ENCODE measurements at regions not wholly inside any gene's neighbourhood (a gene's known extent, or its start where the extent isn't known, plus 50 kb on each side); places are given as distances from the start of the nearest gene placed in this dataset.

DNA sequence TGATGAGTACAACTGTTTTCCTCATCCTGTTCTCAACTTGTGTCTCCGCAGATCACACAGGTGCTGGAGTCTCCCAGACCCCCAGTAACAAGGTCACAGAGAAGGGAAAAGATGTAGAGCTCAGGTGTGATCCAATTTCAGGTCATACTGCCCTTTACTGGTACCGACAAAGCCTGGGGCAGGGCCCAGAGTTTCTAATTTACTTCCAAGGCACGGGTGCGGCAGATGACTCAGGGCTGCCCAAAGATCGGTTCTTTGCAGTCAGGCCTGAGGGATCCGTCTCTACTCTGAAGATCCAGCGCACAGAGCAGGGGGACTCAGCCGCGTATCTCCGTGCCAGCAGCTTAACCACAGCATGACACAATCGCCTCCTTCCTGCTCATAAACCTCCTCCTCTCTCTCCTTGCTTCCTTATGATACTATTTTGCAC, 126.7 kb upstream of the PRSS58 start:
- DNase-seq (ENCODE audit: low spot score in 2 of 2) (no peak), FAIRE-seq (no peak)

DNA sequence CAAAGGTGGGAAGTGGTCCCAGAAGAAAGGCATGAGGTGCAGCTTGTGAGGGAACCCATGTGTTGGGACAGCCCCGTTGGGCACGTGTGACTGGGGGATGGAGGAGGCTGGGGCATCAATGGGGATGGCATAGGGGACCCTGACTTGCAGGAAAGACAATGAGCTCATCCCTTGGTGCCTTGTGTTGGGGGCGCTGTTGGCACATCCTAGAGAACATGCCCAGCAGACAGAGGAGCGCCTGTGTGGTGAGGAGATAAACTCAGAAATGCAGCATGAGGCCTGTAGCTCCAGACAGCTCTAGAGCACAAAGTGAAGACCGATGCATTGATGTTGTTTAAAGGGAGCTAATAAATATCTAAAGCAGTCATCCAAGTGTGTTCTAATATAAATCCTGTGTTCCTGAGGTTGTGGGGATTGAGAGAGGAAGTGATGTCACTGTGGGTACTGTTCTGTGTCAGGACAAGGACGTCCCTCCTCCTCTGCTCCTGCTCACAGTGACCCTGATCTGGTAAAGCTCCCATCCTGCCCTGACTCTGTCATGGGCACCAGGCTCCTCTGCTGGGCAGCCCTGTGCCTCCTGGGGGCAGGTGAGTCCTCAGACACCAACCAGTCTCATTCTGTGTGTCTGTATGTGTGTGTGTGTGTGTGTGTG, 126.1 kb upstream of the PRSS58 start:
- no peak for FAIRE-seq
- DNase-seq (ENCODE audit: low spot score in 2 of 2): no peak

GRCh38 chr7:142381727-142382390, 124.0 kb upstream of the PRSS58 start:
- no peak for FAIRE-seq
- no peak for DNase-seq (ENCODE audit: low spot score in 2 of 2)

GRCh38 chr7:142380069-142380468, 122.2 kb upstream of the PRSS58 start:
- DNase-seq (ENCODE audit: low spot score in 2 of 2): no peak
- FAIRE-seq: no peak

GRCh38 chr7:142379201-142379885, 121.5 kb upstream of the PRSS58 start:
- DNase-seq (ENCODE audit: low spot score in 2 of 2): no peak
- FAIRE-seq: no peak

GRCh38 chr7:142377567-142377966, 119.7 kb upstream of the PRSS58 start:
- no peak for DNase-seq (ENCODE audit: low spot score in 2 of 2)
- FAIRE-seq: no peak

DNA sequence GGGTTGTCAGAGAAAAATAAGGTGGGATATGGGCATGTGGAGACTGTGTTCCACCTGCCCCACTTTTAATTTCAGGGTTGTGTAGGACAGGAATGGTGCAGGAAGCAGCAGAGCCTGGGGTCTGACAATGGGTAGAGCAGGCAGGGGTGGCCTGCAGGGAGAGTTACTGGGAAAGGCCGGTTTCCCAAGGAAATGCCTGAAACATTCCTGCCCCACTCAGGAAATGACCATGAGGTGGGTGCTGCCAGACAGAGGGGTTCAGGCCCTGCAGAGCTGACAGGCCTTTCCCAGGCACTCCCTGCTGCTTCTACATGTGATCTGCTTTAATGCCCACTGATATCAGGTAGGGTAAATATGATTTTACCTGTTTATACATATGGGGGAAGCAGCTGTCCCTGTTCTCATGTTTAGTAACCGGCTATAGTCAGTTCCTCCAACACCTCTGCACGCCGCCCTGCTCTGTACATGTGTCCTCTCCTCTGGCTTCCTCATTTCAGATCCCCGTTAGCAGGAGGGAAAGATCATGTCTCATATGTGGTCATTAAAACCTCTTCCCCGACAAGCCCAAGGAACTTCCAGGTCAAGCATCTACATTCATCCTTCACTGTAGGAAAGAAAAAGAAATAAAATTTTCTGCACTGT, 118.6 kb upstream of the PRSS58 start:
- DNase-seq (ENCODE audit: low spot score in 2 of 2) (no peak), FAIRE-seq (no peak)

GRCh38 chr7:142375710-142376313, 118.0 kb upstream of the PRSS58 start:
- DNase-seq (ENCODE audit: low spot score in 2 of 2) (no peak), FAIRE-seq (no peak)

DNA sequence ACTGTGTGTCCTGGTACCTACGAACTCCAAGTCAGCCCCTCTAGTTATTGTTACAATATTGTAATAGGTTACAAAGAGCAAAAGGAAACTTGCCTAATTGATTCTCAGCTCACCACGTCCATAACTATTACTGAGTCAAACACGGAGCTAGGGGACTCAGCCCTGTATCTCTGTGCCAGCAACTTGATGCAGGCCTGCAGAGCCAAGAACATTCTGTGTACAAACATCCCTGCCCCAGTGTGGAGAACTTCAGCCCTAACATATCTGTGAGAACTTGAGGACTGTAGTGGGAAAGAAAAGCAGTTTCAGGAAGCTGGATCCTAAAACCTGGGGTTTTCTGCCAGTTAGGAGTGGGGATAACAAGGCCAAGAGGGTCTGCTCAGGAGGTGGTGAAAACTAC, 114.9 kb upstream of the PRSS58 start:
- FAIRE-seq: no peak
- no peak for DNase-seq (ENCODE audit: low spot score in 2 of 2)

DNA sequence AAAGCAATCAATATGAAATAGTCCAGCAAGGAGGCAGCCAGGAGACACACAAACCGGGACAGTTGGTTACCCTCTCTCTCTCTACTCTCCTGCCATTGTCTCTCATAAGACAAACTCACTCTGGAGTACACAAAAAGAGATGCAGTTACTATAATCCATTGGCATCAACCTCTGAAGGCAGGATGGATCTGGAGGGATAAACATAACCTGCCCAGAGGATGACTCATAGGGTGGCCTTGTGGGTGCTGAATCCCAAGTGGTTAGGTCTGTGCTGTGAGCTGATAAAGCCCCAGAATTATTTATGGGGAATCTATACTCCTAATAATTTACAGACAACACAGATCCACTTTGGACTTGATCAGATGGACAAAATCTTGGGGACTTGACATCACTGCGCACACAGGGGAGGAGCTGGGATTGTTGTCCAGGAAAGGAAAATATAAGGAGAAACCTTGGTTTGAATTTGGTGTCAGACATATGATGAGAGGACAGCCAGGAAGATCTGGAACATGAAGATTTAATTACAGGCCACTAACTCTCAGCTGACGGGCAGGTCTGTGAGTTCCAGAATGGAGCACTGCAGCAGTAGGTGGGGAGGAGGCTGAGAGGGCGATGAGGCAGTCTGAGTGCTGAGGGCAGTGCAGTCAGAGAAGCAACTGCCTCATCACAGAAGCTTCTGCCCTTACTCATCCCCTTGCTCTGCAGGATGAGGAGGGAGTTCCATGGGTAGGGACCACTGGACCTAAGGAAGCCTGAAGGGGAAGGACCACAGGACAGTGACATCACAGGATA, 113.9 kb upstream of the PRSS58 start:
- no peak for DNase-seq (ENCODE audit: low spot score in 2 of 2)

GRCh38 chr7:142365410-142365842, 107.6 kb upstream of the PRSS58 start:
- DNase-seq (ENCODE audit: low spot score in 2 of 2) (no peak), FAIRE-seq (no peak)

More for the DNA sequence above, 113.9 kb upstream of the PRSS58 start:
- no peak for FAIRE-seq

GRCh38 chr7:142364551-142364950, 106.7 kb upstream of the PRSS58 start:
- no peak for DNase-seq (ENCODE audit: low spot score in 2 of 2)
- no peak for FAIRE-seq

DNA sequence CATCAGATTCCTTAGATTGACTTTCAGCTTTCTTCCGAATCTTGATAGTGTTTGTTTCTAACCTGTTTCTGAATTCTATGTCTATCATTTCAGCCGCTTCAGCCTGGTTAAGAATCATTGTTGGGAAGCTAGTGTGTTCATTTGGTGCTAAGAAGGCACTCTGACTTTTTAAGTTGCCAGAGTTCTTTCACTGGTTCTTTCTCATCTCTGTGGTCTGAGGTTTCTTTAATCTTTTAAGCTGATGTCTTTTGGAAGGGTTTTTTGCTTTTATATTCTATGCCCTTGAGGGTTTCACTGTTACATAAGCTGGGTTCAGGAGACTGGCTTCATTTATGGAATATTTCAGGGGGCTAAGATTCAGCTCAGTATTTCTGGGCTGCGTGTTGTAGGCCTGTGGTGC, 104.5 kb upstream of the PRSS58 start:
- DNase-seq (ENCODE audit: low spot score in 2 of 2) (no peak), FAIRE-seq (no peak)

DNA sequence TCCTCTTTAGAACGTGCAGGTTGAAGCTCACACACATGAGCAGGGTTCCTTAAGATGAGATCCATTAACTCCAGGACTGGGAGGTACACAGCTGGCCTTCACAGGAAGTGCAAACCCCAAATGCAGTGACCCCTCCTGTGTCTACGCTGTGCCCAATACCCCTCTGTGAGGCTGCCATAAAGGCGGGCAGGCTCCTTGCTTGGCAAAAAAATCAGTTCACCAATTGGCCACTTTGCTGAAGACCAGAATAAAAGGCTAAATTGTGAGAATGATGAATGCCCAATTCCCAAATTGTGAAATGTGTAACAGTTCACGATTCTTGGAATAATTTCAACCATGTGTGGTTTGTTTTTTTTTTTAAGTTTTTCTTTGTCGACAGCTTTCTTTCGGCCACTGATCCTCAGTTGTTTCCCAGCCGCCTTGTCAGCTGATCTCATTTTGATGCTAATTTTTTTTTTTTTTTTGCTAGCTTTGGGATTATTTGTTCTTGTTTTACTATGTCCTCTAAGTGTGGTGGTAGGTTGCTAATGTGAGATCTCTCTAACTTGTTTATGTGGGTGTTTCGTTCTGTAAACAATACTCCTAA, 101.9 kb upstream of the PRSS58 start:
- no peak for FAIRE-seq
- DNase-seq (ENCODE audit: low spot score in 2 of 2): no peak

GRCh38 chr7:142357953-142358520, 100.2 kb upstream of the PRSS58 start:
- FAIRE-seq (no peak), DNase-seq (ENCODE audit: low spot score in 2 of 2) (no peak)

DNA sequence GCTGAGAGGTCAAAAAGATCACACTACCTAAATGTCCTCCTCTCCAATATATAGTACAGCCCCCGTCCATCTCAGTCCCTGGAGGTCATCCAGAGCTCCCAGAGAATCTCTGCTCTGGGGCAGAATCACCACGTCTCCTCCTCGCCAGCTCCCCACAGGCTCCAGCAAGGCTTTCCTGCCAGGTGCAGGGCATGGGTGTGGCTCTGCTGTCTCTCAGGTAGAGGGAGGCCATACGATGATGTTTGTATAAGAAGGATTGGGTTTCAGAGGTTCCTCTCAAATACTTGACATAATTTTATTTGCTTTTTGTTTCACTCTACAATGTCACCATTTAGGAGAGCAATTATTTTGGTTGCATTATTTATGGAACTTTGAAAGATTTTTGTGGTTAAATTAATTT, 98.3 kb upstream of the PRSS58 start:
- DNase-seq (ENCODE audit: low spot score in 2 of 2) (no peak), FAIRE-seq (no peak)

DNA sequence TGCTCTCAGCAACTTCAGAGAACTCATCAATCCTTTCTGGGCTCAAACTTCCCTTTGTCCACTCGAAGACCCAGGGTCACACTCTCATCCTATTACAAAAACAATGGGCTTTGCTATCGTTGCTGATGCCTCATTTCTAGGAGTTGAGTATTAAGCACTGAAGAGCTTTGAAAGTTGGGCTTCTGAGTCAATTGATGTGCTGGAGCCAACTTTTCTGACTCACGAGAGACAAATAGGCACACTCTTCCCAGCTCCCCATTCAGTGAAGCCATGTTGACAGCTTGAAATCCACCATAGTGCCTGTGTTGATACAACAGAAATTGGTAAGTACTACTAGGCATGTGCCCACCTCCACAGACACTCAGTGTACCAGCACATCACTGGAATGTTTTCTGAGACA, 97.5 kb upstream of the PRSS58 start:
- FAIRE-seq (no peak), DNase-seq (ENCODE audit: low spot score in 2 of 2) (no peak)

- DNase-seq (ENCODE audit: low spot score in 2 of 2): no peak
- FAIRE-seq: no peak
These were observed 95.5 kb upstream of the PRSS58 start for GRCh38 chr7:142353147-142354060.

Measured in frontal cortex (tissue), 3 donors.